ENCODE measurements at regions not wholly inside any gene's neighbourhood (a gene's known extent, or its start where the extent isn't known, plus 50 kb on each side); places are given as distances from the start of the nearest gene placed in this dataset.

DNA sequence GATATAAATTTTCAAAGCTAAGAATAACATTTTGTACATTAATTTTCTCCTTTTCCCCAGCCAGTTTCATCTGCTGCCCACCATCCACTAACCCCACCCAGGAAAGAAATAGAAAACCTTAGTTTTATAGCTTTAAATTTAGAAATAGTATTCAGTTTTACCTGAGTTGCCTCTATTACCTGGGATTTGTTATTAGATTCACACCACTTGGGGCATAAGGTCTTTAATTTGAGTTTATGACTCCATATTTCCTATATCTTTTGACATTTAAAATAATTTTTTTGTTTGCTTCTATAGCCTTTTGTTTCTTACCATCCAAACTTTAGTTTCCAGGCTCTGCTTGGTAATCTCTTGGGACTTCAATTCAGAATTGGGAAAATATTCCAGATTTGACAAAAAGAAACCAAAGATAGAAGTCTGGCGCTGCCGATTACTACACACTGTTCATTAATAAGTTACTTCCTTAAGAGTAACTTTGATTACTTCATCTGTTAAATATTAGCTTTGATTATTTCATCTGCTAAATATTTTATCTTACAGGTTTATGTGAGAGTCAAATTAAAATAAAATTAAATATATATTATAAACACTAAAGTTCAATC, 485.5 kb upstream of the FOXG1 start:
- no peak overlapping the region for H3K4me3 Mint-ChIP-seq
- Histone ChIP-seq H3K4me1 (ENCODE audit: control insufficient read depth in 2 of 2, insufficient read depth in 2 of 2, low read length in 2 of 2) (no peaks in the 10 kb centered on the region), H3K36me3 (replicated peaks in 1 of 2; ENCODE audit: control extremely low read depth in 1 of 2, control insufficient read depth in 1 of 2, extremely low read depth in 1 of 2, insufficient read depth in 2 of 2, low read length in 1 of 2) (no peaks in the 10 kb centered on the region), H2AFZ (ENCODE audit: insufficient read depth, low read depth, low read length, poor library complexity, severe bottlenecking) (no peak overlapping the region), H3K27me3 (replicated peaks in 1 of 4; ENCODE audit: control extremely low read depth in 1 of 4, control insufficient read depth in 3 of 4, insufficient read depth in 4 of 4, low read length in 3 of 4) (no peaks in the 10 kb centered on the region), H4K20me1 (ENCODE audit: control insufficient read depth, insufficient read depth, low read length, poor library complexity, severe bottlenecking) (no peaks in the 10 kb centered on the region), H3K4me3 (ENCODE audit: control extremely low read depth in 1 of 5, extremely low read depth in 1 of 5, insufficient read depth in 1 of 5, low read depth in 2 of 5, low read length in 4 of 5) (no peak overlapping the region), H3K4me2 (replicated peaks; ENCODE audit: low read depth, low read length, poor library complexity, severe bottlenecking) (no peak overlapping the region), H3K79me2 (ENCODE audit: control insufficient read depth, insufficient read depth, low read length) (no peaks in the 10 kb centered on the region), H3K9me3 (ENCODE audit: control extremely low read depth in 1 of 3, control insufficient read depth in 2 of 3, insufficient read depth in 1 of 3, low read length in 2 of 3) (no peaks in the 10 kb centered on the region), H3K9ac (ENCODE audit: low read length) (no peak overlapping the region), H3K27ac (ENCODE audit: low read length in 2 of 2) (no peak overlapping the region)
- H3K27ac Mint-ChIP-seq = no peak overlapping the region
- POLR2A ChIA-PET = no interaction called here
- H3K4me1 Mint-ChIP-seq = no peaks in the 10 kb centered on the region
- H3K27me3 Mint-ChIP-seq = no peaks in the 10 kb centered on the region
- WGBS (ENCODE audit: insufficient coverage) = no CpG with 5 or more reads among the region's 2 CpGs
- CTCF ChIA-PET = no interaction called here
- DNase-seq = no peak
- peaks cover 3% of the 10 kb centered on the region for H3K9me3 Mint-ChIP-seq (ENCODE audit: insufficient read depth)
- no peak for ATAC-seq (ENCODE audit: low read depth)
- intact Hi-C loops (cut with micrococcal nuclease) = no loop called here
- TF ChIP-seq EZH2 (IDR thresholded peaks at IDR 0.05; ENCODE audit: borderline replicate concordance, insufficient read depth, low read depth, low read length, poor library complexity, severe bottlenecking) = no peak
- TF ChIP-seq, protein P1, sequence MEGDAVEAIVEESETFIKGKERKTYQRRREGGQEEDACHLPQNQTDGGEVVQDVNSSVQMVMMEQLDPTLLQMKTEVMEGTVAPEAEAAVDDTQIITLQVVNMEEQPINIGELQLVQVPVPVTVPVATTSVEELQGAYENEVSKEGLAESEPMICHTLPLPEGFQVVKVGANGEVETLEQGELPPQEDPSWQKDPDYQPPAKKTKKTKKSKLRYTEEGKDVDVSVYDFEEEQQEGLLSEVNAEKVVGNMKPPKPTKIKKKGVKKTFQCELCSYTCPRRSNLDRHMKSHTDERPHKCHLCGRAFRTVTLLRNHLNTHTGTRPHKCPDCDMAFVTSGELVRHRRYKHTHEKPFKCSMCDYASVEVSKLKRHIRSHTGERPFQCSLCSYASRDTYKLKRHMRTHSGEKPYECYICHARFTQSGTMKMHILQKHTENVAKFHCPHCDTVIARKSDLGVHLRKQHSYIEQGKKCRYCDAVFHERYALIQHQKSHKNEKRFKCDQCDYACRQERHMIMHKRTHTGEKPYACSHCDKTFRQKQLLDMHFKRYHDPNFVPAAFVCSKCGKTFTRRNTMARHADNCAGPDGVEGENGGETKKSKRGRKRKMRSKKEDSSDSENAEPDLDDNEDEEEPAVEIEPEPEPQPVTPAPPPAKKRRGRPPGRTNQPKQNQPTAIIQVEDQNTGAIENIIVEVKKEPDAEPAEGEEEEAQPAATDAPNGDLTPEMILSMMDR (IDR thresholded peaks at IDR 0.05) = no peak

DNA sequence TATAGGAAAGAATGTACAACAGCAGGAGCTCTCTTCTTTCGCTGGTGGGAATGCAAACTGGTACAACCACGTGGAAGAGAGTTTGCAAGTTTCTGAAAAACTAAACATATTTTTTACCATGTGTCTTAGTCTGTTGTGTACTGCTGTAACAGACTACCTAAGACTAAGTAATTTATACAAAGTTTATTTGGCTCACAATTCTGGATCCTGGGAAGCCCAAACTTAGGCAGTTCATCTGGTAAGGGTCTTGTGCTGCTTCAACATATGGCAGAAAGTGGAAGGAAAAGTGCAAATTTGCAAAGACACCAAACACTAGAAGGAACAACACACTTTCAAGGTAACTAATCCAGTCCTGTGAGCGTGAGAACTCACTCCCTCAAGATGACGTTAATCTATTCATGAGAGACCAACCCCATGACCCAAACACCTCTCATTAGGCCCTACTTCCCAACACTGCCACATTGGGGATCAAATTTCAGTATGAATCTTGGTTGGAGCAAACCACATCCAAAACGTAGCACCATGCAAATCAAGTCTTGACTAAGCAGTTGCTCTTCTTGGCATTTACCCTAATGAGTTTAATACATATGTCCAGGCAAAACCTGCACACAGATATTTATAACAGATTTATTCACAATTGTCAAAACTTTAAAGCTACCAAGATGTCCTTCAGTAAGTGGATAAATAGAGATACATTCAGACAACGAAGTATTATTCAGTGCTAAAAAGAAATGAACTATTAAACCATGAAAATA, 481.9 kb upstream of the FOXG1 start:
- ATAC-seq (ENCODE audit: low read depth) (no peak), DNase-seq (no peak)
- Histone ChIP-seq H3K4me3 (ENCODE audit: control extremely low read depth in 1 of 5, extremely low read depth in 1 of 5, insufficient read depth in 1 of 5, low read depth in 2 of 5, low read length in 4 of 5) (no peak overlapping the region), H3K79me2 (ENCODE audit: control insufficient read depth, insufficient read depth, low read length) (no peaks in the 10 kb centered on the region), H3K36me3 (replicated peaks in 1 of 2; ENCODE audit: control extremely low read depth in 1 of 2, control insufficient read depth in 1 of 2, extremely low read depth in 1 of 2, insufficient read depth in 2 of 2, low read length in 1 of 2) (no peaks in the 10 kb centered on the region), H3K4me2 (replicated peaks; ENCODE audit: low read depth, low read length, poor library complexity, severe bottlenecking) (no peak overlapping the region), H2AFZ (ENCODE audit: insufficient read depth, low read depth, low read length, poor library complexity, severe bottlenecking) (no peak overlapping the region), H3K9me3 (ENCODE audit: control extremely low read depth in 1 of 3, control insufficient read depth in 2 of 3, insufficient read depth in 1 of 3, low read length in 2 of 3) (no peaks in the 10 kb centered on the region), H4K20me1 (ENCODE audit: control insufficient read depth, insufficient read depth, low read length, poor library complexity, severe bottlenecking) (no peaks in the 10 kb centered on the region), H3K4me1 (ENCODE audit: control insufficient read depth in 2 of 2, insufficient read depth in 2 of 2, low read length in 2 of 2) (no peaks in the 10 kb centered on the region), H3K27ac (ENCODE audit: low read length in 2 of 2) (no peak overlapping the region), H3K27me3 (replicated peaks in 1 of 4; ENCODE audit: control extremely low read depth in 1 of 4, control insufficient read depth in 3 of 4, insufficient read depth in 4 of 4, low read length in 3 of 4) (no peaks in the 10 kb centered on the region), H3K9ac (ENCODE audit: low read length) (no peak overlapping the region)
- POLR2A ChIA-PET = no interaction called here
- Mint-ChIP-seq H3K4me1 (no peaks in the 10 kb centered on the region), H3K27me3 (no peaks in the 10 kb centered on the region), H3K4me3 (no peak overlapping the region), H3K27ac (no peak overlapping the region), H3K9me3 (ENCODE audit: insufficient read depth) (no peaks in the 10 kb centered on the region)
- TF ChIP-seq, protein P1 (IDR thresholded peaks at IDR 0.05) = no peak
- no peak for TF ChIP-seq EZH2 (IDR thresholded peaks at IDR 0.05; ENCODE audit: borderline replicate concordance, insufficient read depth, low read depth, low read length, poor library complexity, severe bottlenecking)
- intact Hi-C loops (cut with micrococcal nuclease) = no loop called here
- WGBS (ENCODE audit: insufficient coverage) = 53% methylated on average over 4 of the region's 6 CpGs
- CTCF ChIA-PET = no interaction called here
